Nephron progenitor cell (in vitro differentiated cells): ENCODE measurements at regions not wholly inside any gene's neighbourhood (a gene's known extent, or its start where the extent isn't known, plus 50 kb on each side); places are given as distances from the start of the nearest gene placed in this dataset.

Source experiments
- DNase-seq: peaks from one replicate; pipeline ENCODE4 v3.0.0; 2021
- H3K27ac Mint-ChIP-seq: 2 replicates; pipeline ENCODE4 v1.8.0; 2021; ENCODE audit warnings: mild to moderate bottlenecking, moderate library complexity, mixed read lengths
- H3K27me3 Mint-ChIP-seq: 2 replicates; pipeline ENCODE4 v1.8.0; 2021; ENCODE audit warnings: mild to moderate bottlenecking, low read depth, mixed read lengths; ENCODE audit not compliant: poor library complexity
- H3K36me3 Mint-ChIP-seq: 2 replicates; pipeline ENCODE4 v1.8.0; 2021; ENCODE audit warnings: low read depth, mixed read lengths
- H3K4me1 Mint-ChIP-seq: 2 replicates; pipeline ENCODE4 v1.8.0; 2021; ENCODE audit warnings: mixed read lengths
- H3K4me3 Mint-ChIP-seq: 2 replicates; pipeline ENCODE4 v1.8.0; 2021; ENCODE audit warnings: mild to moderate bottlenecking, moderate library complexity, mixed read lengths
- H3K9me3 Mint-ChIP-seq: 2 replicates; pipeline ENCODE4 v1.8.0; 2021; ENCODE audit warnings: mild to moderate bottlenecking, moderate library complexity, mixed read lengths
- TF ChIP-seq, protein P1 (sequence below): fragments of 200-600 bp; sonication (generic); IDR thresholded peaks from 2 replicates; pipeline ENCODE4 v1.5.0; 2021; ENCODE audit warnings: antibody characterized with exemption

DNA sequence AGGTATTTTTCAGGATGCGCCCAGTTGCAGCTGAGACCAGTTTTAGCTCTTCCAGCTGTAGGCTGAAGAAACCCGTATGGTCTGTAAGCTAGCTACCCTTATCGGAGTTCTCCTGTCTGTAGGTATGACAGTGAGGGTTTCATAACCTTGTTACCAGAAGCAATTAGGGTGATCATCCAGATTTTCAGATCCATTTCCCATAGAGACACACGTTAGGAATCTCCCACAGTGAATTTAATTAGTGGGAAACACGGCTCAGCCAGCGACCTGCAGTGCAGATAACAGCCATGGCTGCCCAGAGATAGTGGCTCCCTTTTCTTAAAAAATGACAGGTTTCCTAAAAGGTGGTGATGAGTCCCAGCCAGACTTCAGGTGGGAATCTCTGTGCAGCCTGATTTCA is 111.1 kb downstream of the BTBD3 start:
- TF ChIP-seq, protein P1, sequence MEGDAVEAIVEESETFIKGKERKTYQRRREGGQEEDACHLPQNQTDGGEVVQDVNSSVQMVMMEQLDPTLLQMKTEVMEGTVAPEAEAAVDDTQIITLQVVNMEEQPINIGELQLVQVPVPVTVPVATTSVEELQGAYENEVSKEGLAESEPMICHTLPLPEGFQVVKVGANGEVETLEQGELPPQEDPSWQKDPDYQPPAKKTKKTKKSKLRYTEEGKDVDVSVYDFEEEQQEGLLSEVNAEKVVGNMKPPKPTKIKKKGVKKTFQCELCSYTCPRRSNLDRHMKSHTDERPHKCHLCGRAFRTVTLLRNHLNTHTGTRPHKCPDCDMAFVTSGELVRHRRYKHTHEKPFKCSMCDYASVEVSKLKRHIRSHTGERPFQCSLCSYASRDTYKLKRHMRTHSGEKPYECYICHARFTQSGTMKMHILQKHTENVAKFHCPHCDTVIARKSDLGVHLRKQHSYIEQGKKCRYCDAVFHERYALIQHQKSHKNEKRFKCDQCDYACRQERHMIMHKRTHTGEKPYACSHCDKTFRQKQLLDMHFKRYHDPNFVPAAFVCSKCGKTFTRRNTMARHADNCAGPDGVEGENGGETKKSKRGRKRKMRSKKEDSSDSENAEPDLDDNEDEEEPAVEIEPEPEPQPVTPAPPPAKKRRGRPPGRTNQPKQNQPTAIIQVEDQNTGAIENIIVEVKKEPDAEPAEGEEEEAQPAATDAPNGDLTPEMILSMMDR = no peak
- H3K4me3 Mint-ChIP-seq = no peak overlapping the region
- H3K36me3 Mint-ChIP-seq = no peaks in the 10 kb centered on the region
- H3K9me3 Mint-ChIP-seq = no peaks in the 10 kb centered on the region
- H3K4me1 Mint-ChIP-seq = no peaks in the 10 kb centered on the region
- H3K27ac Mint-ChIP-seq = no peak overlapping the region
- DNase-seq = no peak
- H3K27me3 Mint-ChIP-seq = peaks cover 8% of the 10 kb centered on the region

DNA sequence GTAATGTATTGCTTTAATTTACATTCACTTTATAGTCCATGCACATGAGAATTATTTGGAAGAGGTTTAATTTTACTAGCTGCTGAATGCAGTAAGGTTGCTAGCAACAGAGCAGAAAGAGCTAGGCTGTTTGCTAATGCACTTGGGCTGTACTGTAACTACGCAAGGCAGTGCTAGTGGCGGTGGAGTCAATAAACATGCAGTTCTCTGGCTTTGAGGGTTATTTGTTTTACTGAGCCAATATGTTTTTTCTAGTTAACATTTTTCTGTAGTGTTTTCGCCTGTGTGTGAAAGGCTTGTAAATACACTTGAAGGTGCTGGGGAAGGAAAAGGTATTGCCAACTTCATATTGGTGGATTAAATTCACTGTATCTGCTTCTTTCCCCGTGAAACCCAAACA is 112.8 kb downstream of the BTBD3 start:
- Mint-ChIP-seq H3K4me3 (no peak overlapping the region), H3K9me3 (no peaks in the 10 kb centered on the region), H3K4me1 (no peaks in the 10 kb centered on the region), H3K27me3 (peaks cover 8% of the 10 kb centered on the region), H3K36me3 (no peaks in the 10 kb centered on the region), H3K27ac (no peak overlapping the region)
- TF ChIP-seq, protein P1 = no peak
- no peak for DNase-seq

DNA sequence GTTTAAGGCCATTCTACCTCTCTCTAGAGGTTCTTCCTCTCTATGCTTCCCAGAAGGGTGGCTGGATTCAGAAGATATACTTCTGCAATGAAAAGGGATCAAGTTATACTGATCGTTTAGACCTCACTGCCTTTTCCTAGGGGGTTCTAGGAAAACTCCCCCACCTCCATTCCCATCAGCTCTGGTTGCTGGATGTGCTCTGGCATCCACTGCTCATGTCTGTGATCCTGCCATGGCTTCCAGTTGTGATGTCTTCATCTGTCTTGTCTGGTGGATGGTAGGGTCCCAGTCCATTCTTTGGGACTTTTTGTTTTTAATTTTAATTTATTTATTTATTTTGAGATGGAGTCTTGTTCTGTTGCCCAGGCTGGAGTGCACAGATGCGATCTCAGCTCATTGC is 118.4 kb downstream of the BTBD3 start:
- TF ChIP-seq, protein P1 = no peak
- H3K27ac Mint-ChIP-seq = no peak overlapping the region
- no peak overlapping the region for H3K4me3 Mint-ChIP-seq
- H3K4me1 Mint-ChIP-seq = no peaks in the 10 kb centered on the region
- peaks cover 8% of the 10 kb centered on the region for H3K27me3 Mint-ChIP-seq
- H3K36me3 Mint-ChIP-seq = no peaks in the 10 kb centered on the region
- H3K9me3 Mint-ChIP-seq = no peaks in the 10 kb centered on the region
- no peak for DNase-seq

DNA sequence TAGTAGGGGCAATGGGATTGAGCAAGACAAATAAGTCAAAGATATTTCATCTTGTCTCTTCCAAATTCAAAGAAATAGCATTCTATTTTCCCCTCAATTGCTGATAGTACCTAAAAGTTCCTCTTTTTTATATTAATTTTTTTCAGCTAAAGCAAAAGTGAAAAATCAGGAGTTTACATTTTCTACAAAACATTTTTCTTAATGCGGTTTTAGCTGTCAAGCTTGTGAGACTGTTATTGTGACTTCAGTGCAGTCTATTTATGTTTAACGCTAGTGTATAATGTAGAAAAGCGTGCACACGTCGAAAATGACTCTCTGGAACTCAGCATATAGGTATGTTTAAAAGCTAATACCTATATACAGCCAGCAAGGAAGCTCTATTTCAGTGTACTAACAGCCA is 119.8 kb downstream of the BTBD3 start:
- Mint-ChIP-seq H3K36me3 (no peaks in the 10 kb centered on the region), H3K4me1 (no peaks in the 10 kb centered on the region), H3K4me3 (no peak overlapping the region), H3K27ac (no peak overlapping the region), H3K27me3 (peaks cover 2% of the 10 kb centered on the region), H3K9me3 (no peaks in the 10 kb centered on the region)
- DNase-seq = no peak
- TF ChIP-seq, protein P1 = no peak

DNA sequence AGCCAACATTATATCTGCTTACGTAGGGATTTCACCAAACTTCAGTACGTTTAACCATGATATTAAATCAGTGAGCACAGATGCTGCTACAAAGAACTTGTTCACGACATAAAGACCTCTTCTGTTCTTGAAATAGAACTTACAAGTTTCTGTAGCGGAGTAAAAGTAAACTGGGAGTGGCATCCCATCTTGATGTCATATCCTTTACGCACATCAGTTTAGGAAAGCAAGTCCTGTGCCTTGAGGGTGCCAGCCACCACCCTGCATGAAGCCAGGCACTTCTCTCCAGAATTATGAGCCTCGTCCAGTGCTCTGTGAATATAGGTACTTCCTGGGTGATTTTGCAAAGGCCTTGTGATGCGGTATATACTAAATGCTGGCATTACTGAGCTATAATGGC is 122.6 kb downstream of the BTBD3 start:
- DNase-seq = no peak
- H3K27me3 Mint-ChIP-seq = no peaks in the 10 kb centered on the region
- H3K9me3 Mint-ChIP-seq = no peaks in the 10 kb centered on the region
- no peak overlapping the region for H3K27ac Mint-ChIP-seq
- TF ChIP-seq, protein P1 = no peak
- H3K36me3 Mint-ChIP-seq = no peaks in the 10 kb centered on the region
- no peak overlapping the region for H3K4me3 Mint-ChIP-seq
- no peaks in the 10 kb centered on the region for H3K4me1 Mint-ChIP-seq

DNA sequence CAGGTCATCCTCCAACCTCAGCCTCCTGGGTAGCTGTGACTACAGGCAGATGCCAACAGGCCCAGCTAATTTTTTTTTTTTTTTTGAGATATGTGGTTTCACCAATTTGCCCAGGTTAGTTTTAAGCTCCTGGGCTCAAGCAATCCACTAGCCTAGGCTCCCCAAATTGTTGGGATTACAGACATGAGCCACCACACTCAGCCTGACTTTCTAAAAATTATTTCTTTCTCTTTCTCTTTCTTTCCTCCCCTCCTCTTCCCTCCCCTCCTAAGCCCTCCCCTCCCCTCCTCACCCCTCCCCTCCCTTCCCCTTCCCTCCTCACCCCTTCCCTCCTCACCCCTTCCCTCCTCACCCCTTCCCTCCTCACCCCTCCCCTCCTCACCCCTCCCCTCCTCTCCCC is 127.3 kb downstream of the BTBD3 start:
- DNase-seq = no peak
- Mint-ChIP-seq H3K9me3 (no peaks in the 10 kb centered on the region), H3K4me1 (no peaks in the 10 kb centered on the region), H3K27me3 (no peaks in the 10 kb centered on the region), H3K27ac (no peak overlapping the region), H3K4me3 (no peak overlapping the region), H3K36me3 (no peaks in the 10 kb centered on the region)
- TF ChIP-seq, protein P1 = no peak
